H1 (cell line): ENCODE measurements at regions not wholly inside any gene's neighbourhood (a gene's known extent, or its start where the extent isn't known, plus 50 kb on each side); places are given as distances from the start of the nearest gene placed in this dataset.

Experiments used
- CBX8 ChIP-seq: fragments of 300-800, 300-1000 bp; sonication (generic); IDR thresholded peaks from 2 replicates; pipeline ENCODE4 v1.7.1; 2016; ENCODE audit warnings: low read depth, low read length, borderline replicate concordance
- CHD7 ChIP-seq: fragments of 300-600 bp; sonication (generic); IDR thresholded peaks from 2 replicates; pipeline ENCODE4 v1.7.1; 2012; ENCODE audit warnings: low read length, moderate library complexity, mild to moderate bottlenecking, inconsistent platforms; ENCODE audit not compliant: insufficient replicate concordance
- EP300 ChIP-seq, 2 experiments: IDR thresholded peaks; 1 replicate in 1 of 2; 2 replicates in 1 of 2; pipeline ENCODE4 v1.6.1; 2011 to 2012; ENCODE audit warnings: low read depth in 2 of 2, low read length in 2 of 2, mild to moderate bottlenecking in 2 of 2, borderline replicate concordance in 1 of 2, inconsistent platforms in 1 of 2, moderate library complexity in 1 of 2
- POU5F1 ChIP-seq: IDR thresholded peaks from 2 replicates; pipeline ENCODE4 v1.6.1; 2011; ENCODE audit warnings: low read depth, mild to moderate bottlenecking, low read length, moderate library complexity
- SP2 ChIP-seq: IDR thresholded peaks from 2 replicates; pipeline ENCODE4 v1.6.1; 2012; ENCODE audit warnings: mild to moderate bottlenecking, low read length, inconsistent platforms

- no peak for TF ChIP-seq CHD7
- no peak for TF ChIP-seq EP300 (IDR thresholded peaks at IDR 0.05; ENCODE audit: borderline replicate concordance in 1 of 2, low read depth in 2 of 2, low read length in 2 of 2)
- no peak for TF ChIP-seq CBX8
- no peak for TF ChIP-seq SP2
- no peak for TF ChIP-seq POU5F1
Observed at GRCh38 chr6:100179576-100179975, 185.6 kb upstream of the MCHR2 start (continued).
